ENCODE measurements at regions not wholly inside any gene's neighbourhood (a gene's known extent, or its start where the extent isn't known, plus 50 kb on each side); places are given as distances from the start of the nearest gene placed in this dataset.

DNA sequence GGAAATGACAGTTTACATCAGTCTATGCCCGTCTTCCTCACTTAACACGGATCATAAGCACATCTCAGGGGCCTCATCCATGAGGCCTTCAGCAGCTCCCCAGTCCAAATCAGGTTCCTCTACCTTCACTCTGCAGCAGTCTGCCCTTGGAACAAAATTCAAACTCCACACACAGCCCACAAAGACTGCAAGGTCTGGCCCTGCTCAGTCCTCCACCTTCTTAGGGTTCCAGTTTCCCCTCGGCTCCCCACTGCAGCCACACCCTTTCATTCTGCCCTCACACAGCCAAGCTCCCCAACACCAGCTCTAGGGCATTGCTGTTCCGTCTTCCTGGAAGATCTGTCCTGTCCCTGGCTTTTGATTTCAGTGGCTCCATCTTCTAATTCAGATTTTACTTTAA, 95.2 kb upstream of the IQSEC1 start:
- no peak for DNase-seq

- DNase-seq: no peak
Measured at GRCh38 chr3:13167829-13168228, 94.6 kb upstream of the IQSEC1 start.

DNA sequence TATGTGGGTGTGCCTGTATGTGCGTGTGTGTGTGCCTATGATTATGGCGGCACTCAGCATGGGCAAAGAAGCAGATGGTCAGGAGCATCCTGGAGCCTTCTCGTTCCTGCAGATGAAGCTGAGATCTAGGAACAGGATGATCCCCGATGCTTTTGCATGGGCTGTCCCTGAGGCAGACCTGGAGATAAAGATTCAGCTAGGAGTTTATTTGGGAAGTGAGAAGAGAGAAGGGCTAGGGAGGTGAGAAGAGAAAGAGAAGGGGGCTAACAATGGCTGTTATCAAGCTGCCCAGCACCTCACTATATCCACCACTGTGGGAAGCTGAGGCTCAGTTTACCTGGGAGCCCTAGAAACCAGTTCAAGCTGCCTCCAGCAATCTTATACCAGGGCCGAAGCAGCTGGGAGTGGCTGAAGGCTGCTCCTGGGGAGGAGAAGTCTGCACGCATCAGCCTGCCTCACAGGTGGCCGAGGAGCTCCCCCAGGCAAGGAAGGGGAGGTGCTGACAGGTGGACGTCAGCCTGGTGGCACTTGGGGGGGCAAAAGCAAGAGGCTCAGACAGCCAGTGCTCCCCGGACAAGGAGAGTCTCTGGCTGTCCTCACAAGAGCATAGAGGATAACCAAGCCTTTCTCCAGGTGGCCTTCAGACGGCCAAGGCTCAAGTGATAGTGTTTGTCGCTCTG, 94.0 kb upstream of the IQSEC1 start:
- DNase-seq: no peak

- DNase-seq: no peak
Measured at GRCh38 chr3:13166243-13167063, 93.2 kb upstream of the IQSEC1 start.

GRCh38 chr3:13165576-13165975, 92.3 kb upstream of the IQSEC1 start:
- no peak for DNase-seq

DNA sequence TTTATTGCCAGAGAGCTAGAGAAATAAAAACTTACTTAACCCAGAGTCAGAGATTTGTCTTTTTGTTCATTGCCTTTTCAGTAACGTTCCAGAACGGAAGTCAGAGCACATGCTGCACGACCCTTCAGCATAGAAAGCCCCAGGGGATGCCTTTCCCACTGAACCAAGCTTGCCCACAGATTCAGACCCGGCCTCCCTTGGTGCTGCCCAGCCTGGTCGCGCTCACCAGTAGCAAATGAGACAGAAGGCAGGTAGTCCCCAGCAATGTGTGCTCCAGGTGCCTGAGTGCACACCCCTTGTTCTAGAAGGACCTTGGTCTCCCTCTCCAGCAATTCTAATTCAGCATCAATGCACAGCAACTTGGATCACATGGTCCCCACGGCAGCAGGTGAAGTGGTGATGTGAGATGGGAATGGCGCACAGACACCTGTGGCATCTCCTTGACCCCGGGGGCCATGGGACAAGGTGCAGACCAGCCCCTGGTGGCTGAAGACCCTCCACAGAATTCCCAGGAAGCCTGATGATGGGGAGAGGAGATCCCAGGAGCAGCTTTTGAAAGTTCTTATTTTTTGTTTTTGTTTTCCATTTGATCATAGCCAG, 91.8 kb upstream of the IQSEC1 start:
- no peak for DNase-seq

DNA sequence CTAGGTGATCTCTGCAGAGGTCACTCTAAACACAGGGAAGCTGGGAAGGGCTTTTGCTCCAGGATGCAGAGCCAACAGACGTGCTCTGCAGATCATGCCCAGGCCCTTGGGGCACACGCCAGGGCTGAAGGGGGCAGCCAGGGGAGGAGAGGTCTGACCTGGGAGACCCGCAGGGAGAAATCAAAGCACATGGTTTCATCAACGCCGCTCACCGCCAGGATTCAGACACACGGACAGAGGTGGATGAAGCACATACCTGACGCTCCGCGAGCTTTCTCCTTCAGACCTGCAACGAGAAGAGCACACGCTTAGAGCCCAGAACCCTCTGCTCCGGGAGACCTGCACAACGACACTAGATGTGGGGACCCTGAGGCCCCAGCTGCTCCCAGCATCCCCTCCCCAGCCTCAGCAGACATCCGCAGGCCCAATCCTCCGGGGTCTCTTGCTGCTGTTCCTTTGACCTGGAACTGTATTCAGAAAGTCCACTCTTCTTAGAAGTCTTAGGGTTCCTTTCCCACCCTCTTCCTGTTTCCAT, 90.7 kb upstream of the IQSEC1 start:
- DNase-seq: no peak

DNA sequence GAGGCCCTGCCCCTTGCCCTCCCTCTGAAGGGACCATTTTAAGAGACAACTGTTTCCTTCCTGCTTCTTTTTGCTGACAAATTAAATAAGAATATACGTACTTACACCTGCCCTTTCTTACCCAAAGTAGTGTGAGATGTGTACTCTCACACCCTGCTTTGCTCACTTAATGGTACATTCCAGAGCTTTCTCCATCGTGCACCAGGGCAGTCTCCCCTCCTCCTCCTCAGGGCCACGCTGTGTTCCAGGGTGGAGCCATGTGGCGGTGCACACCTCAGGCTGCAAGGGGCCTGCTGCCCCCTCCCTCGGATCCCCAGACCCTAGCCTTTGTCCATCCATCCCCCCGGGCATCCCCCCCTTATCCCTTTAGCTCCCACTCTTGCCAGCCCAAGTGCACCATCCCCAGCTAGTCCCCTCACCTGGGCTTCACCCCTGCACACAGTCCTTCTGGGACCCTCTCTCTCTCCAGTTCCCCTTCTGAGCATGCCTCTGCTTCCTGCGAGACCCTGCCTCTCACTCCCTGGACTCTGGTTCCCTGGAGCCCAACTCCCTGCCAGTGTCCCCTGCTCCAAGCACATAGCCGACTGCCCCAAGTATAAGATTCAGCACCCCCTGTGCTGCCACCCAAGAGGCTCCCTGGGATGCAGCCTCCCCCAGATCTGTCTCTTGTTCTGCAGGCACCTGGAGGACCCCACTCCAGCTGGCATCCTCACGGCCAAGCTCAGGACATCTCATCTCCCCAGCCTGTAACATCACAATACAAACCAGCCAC, 89.5 kb upstream of the IQSEC1 start:
- DNase-seq: no peak

- DNase-seq: no peak
Measured at GRCh38 chr3:13161771-13162535, 88.7 kb upstream of the IQSEC1 start.

DNA sequence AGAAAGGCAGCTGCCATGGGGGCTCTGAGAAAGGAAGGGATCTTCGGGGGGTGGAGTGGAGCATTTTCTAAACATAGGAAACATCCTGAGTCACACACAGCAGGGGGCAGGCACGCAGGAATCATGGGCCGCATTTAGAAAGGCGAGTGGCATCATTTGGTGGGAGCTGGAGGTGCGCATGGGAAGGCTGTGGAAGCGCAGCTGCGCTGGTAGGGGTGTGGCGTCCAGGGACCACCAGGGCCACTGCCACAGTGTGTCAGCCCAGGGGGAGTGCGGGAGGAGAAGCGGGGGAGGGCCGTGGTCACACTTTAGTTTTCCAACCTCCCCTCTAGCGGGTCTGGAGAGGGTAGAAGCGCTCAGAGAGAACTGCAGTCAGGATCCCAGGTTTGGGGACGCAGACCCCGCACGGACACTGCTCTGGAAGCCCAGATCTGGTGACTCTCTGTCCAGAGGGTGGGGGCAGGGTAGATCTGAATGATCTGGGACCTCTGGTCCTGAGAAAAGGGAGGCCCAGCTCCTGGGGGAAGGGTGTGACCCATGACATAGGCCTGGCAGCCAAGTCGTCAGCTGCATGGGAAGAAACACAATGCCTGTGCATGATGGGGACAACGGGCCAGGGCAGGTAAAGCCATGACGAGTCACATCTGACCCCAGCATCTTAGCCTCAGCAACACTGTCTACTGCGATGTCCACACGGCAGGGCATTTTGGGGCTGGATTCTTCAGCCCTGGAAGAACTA, 88.0 kb upstream of the IQSEC1 start:
- no peak for DNase-seq

- no peak for DNase-seq
Measured at GRCh38 chr3:13160619-13161018, 87.4 kb upstream of the IQSEC1 start.

- DNase-seq: no peak
Measured at GRCh38 chr3:13159890-13160289, 86.7 kb upstream of the IQSEC1 start.

DNA sequence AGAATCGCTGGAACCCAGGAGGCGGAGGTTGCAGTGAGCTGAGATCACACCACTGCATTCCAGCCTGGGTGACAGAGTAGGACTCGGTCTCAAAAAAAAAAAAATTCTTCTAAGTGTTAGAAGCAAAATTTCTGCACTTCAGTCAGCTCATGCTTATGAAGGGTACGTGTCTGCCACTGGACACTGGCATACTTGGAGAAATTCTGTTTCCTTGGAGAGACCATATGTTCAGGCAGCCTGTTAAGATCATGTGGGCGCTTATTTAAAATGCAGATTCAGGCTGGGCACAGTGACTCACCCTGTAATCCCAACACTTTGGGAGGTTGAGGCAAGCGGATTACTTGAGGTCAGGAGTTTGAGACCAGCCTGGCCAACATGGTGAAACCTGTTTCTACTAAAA, 85.6 kb upstream of the IQSEC1 start:
- DNase-seq: no peak

DNA sequence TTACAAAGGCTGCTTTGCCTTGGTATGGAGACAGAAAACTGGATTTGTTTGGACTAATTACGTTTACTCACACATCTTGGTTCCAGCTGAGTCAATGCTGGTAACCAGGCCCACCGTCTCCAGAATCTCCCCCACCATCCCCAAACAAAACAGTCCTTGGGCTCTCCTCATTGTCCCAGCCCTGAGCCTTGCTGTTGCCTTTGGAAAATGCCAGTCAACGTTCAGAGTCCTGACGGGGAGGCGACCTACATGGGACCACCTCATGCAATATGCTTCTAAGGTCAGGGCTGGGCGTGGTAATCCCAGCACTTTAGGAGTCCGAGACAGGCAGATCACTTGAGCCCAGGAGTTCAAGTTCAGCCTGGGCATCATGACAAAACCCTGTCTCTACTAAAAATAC, 85.2 kb upstream of the IQSEC1 start:
- no peak for DNase-seq

- no peak for DNase-seq
Measured at GRCh38 chr3:13157986-13158385, 84.8 kb upstream of the IQSEC1 start.

GRCh38 chr3:13152826-13153710, 79.8 kb upstream of the IQSEC1 start:
- DNase-seq: no peak

DNA sequence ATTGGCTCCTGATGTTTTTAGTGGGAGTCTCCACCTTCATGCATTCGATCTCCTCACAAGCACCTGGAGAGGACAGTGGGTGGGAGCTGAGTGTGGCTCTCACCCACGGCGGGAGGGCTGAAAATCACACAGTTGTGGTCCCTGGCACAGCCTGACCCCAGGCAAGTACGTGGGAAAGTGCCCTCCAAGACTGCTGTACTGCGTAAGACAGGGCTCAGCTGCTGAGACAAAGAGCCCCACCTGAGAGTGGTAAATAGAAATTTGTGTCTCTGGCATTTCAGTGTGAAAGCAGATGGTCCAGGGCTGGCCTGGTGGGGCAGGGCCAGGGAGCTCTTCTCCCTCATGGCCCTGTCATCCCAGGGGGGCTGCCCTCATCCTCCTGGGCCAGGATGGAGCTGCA, 77.4 kb upstream of the IQSEC1 start:
- no peak for DNase-seq

DNA sequence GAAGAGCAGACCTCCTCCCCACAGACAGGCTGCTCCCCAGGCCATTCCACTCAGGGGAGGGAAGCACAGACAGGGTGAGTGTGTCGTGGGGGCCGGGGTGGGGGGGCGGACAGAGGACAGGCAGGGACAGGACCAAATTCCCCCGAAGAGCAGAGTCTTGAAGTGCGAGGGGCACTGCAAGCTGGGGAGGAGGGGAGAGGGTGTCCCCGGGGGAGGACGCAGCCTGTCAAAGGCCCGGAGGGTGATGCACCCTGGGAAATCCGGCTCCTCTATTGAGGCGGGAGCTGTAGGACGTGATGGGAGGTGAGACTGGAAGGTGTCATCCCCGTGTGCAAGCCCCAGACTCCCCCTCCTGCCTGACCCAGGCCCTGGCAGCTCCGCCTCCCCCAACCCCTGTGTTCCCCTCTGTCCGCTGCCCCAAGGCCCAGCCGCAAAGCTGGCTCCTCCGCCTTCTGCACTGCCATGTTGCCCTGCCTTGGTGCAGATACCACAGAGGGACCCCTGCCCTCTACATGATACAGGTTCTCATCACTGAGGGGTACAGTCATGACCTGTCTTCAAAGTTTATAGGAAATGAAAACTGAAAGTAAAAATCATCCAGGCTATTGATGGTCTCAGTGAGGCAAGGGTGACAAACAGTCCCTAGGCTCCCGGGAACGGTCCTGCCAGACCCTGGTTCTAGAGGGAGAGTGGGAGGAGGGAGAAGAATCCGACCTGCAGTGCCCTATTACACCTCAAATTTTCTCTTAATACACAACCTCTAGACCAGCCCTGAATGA, 76.3 kb upstream of the IQSEC1 start:
- no peak for DNase-seq

DNA sequence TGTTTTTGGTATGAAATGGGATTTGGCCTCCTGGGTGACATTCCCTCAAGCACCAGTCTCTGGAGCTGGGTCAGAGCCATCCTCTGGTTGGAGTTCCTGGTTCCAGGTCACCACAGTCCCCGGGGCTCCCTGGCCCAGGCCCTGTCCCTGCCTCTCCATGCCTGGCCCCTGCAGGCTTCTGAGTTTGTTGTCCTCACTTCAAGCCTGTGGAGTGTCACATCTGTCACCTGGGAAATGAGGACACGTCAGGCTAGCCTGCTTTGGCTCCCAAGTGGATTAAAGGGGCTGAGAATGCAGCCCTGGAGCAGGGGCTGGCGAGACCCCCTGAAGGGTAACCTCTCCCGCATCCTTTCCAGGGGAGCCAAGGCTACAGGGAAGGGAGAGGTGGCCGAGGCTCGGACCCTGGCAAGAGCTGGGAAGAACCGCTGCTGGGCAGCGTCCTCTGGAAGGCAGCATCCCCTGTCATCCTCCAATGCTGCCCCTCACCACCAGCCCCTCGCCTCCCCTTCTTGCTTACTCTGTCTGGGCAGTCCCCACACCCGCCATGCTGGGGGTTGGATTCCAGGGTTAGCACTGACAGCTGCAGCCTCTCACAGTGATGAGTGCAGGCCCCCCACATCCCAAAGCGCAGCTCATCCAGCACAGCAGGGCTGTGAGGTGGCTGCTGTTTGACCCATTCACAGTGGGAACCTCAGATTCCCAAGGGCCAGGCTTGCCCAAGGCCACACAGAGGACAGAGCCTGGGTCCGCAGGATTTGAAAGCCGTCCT, 75.5 kb upstream of the IQSEC1 start:
- no peak for DNase-seq
